GM12873 (cell line): ENCODE measurements at regions not wholly inside any gene's neighbourhood (a gene's known extent, or its start where the extent isn't known, plus 50 kb on each side); places are given as distances from the start of the nearest gene placed in this dataset.

Experiments used
- TF ChIP-seq, protein P1 (sequence below): IDR thresholded peaks from 2 replicates; pipeline ENCODE4 v1.5.1; 2012; ENCODE audit warnings: low read depth, mild to moderate bottlenecking, moderate library complexity, low read length, control low read depth; ENCODE audit not compliant: insufficient read depth; ENCODE audit errors: missing control alignments

DNA sequence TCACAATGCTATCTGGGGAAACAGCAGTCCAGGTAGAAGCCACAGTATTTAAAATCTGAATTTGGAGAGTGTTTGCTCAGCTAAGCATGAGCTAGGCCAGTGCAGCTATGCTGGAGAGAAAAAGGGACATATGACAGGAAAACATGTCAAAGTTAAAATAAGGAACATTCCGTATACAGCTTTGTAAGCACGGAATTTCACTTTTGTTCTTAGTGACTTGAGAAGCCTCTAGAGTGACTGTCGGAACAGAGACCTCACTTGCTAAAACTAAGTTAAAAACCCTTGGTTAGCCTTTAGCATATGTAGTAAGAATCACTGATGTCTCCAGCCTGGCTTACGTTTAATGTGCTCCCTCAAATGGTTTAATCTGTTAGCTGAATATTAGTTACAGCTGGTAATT is 661.7 kb downstream of the KCNT2 start:
- TF ChIP-seq, protein P1, sequence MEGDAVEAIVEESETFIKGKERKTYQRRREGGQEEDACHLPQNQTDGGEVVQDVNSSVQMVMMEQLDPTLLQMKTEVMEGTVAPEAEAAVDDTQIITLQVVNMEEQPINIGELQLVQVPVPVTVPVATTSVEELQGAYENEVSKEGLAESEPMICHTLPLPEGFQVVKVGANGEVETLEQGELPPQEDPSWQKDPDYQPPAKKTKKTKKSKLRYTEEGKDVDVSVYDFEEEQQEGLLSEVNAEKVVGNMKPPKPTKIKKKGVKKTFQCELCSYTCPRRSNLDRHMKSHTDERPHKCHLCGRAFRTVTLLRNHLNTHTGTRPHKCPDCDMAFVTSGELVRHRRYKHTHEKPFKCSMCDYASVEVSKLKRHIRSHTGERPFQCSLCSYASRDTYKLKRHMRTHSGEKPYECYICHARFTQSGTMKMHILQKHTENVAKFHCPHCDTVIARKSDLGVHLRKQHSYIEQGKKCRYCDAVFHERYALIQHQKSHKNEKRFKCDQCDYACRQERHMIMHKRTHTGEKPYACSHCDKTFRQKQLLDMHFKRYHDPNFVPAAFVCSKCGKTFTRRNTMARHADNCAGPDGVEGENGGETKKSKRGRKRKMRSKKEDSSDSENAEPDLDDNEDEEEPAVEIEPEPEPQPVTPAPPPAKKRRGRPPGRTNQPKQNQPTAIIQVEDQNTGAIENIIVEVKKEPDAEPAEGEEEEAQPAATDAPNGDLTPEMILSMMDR: no peak

DNA sequence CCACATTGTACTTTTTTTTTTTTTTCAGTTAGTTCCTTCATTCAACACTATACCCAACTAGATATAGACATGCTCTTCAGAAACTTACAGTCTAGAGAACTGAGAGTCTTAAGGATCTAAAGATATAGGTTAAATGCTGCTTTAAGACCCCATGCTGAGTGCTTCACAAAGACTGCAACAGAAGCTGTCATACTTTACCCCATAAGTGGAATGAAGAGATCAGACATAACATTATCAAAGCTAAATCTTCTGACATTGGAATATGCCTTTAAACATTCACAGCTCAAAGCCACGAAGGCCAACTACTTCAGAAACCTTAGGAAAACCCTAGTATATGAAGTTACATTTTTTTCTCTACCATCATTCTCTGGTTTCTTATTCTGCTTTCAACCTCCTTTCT is 666.4 kb downstream of the KCNT2 start:
- TF ChIP-seq, protein P1: no peak

DNA sequence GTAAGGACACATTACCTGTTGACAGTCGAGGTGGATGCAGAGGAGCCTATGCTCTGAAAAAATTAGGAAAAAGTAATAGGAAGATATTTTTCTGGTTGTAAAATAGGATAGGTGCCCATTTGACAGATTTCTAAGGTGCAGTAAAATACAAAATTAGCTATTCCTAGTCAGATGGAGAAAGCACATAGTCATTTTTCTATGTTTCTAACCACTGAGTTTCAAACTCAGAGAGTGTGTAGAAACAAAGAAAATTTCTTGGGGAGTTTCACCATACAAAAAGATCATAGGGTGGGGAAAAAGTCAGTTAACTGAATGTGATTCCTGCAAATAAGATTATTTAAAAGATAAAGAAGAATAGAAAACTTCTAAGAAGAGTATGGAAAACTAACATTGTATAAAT is 666.9 kb downstream of the KCNT2 start:
- TF ChIP-seq, protein P1: no peak

DNA sequence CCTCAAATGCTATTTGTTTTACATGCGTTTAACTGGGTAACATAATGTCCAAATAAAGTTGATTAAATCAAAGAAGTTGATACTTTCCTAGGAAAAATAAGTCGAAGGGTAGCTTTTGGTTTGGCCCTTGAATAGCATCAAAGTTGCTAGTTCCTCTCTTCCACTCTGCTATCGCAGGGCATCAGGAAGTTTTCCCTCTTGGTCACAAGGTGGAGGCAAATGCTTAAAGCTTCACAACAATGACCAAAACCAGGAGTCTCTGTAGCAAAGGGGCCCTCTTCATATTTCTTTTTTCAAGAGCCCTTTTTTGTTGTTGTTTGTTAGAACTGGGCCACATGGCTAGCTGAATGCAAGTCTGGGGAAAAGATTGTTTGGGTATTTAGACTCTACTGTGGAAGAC is 668.4 kb downstream of the KCNT2 start:
- TF ChIP-seq, protein P1: peak; percentile 12

DNA sequence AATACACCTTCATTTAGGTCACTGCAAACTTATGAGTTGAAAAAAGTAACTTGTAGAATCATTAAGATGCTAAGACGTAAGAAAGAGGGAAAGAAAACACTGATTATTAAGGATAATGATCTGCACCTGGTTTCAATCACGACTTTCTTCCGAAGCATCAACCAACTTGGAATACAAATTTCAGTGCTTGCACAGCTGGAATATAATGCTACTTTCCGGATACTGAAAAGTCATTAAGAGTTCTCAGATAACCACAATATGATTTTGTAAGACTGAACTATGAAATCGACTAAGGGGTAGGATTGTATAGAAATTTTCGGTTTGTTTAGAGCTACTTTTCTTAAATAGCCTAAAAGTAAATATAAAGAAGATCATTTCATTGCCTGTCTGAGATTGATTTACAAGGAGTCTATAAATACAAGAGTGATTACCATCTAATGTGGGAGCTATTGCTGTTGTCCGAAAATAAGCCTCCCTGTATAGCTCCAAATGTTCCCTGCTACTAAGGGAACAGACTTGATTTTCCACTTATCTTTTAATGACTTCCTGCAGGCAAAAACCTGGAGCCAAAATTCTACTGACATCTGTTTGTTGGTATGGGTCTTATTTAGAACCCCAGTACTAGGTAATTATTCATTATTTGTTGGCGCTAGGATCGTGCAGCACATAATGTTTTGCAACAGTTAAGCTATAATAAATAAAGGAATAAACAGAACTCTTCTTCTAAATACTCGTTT is 673.3 kb downstream of the KCNT2 start:
- TF ChIP-seq, protein P1: no peak

DNA sequence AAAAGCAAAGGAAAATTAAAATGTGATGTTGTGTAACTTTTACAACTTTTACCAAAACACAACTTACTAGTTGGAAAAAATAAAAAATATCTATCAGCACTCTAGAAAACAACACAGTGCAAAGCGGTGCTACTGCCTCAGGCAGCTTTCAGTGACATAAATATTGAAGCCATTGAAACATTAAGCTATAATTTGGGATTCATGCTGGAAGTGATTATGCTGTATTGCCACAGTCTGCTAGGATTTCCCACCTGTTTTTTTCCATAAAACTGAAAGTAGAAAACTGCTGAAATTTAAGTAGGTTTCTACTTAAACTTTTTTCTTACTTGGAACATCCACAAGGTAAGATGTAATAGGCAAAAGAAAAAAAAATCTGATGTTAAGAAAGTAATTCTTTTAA is 674.4 kb downstream of the KCNT2 start:
- TF ChIP-seq, protein P1: no peak

DNA sequence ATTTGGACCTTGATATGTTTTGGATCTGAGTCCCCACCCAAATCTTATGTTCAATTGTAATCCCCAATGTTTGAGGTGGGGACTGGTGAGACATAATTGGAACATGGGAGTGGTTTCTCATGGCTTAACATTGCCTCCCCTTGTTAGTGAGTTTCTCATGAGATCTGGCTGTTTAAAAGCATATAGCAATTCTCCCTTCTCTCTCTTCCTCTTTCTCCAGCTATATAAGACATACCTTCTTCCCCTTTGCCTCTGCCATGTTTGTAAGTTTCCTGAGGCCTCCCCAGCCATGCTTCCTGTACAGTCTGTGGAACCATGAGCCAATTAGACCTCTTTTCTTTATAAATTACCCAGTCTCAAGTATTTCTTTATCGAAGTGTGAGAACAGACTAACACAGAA is 692.4 kb downstream of the KCNT2 start:
- TF ChIP-seq, protein P1: no peak
